ENCODE measurements at regions not wholly inside any gene's neighbourhood (a gene's known extent, or its start where the extent isn't known, plus 50 kb on each side); places are given as distances from the start of the nearest gene placed in this dataset.

GRCh38 chr1:70914224-70914623, 133.4 kb downstream of the PTGER3 start:
- TF ChIP-seq CTCF (IDR thresholded peaks at IDR 0.05) (no peak), EZH2 (IDR thresholded peaks at IDR 0.05) (no peak)
